PC-9 (cell line): ENCODE measurements at regions not wholly inside any gene's neighbourhood (a gene's known extent, or its start where the extent isn't known, plus 50 kb on each side); places are given as distances from the start of the nearest gene placed in this dataset.

Experiments
- EZH2 ChIP-seq: fragments of 200-600 bp; sonication (generic); IDR thresholded peaks from 2 replicates; pipeline ENCODE4 v1.8.0; 2017; ENCODE audit warnings: antibody characterized with exemption, low read depth
- TF ChIP-seq, protein P1 (sequence below): fragments of 200-600 bp; sonication (generic); conservative IDR thresholded peaks from 2 replicates; pipeline ENCODE4 v1.6.1; 2017; ENCODE audit warnings: mixed run types, antibody characterized with exemption, mild to moderate bottlenecking, moderate library complexity

DNA sequence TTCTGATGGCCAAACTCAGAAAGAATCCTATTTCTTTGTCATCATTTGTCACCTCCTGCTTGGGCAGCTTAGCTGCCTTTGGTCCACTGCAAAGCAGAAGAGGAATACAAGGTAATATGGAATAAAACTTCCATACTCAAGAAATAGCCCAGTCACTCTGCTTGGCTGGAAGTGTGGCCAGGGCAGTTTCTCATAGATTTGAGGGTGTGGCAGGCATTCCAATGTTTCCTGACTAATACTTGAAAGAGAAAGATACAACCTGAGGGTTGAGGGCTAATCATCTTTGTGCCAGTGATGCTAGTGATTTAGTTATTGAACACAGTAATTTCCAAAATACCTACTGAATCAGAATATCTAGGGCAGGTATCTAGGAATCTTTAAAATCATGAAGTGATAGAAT is 83.1 kb downstream of the FAM161A start:
- TF ChIP-seq, protein P1, sequence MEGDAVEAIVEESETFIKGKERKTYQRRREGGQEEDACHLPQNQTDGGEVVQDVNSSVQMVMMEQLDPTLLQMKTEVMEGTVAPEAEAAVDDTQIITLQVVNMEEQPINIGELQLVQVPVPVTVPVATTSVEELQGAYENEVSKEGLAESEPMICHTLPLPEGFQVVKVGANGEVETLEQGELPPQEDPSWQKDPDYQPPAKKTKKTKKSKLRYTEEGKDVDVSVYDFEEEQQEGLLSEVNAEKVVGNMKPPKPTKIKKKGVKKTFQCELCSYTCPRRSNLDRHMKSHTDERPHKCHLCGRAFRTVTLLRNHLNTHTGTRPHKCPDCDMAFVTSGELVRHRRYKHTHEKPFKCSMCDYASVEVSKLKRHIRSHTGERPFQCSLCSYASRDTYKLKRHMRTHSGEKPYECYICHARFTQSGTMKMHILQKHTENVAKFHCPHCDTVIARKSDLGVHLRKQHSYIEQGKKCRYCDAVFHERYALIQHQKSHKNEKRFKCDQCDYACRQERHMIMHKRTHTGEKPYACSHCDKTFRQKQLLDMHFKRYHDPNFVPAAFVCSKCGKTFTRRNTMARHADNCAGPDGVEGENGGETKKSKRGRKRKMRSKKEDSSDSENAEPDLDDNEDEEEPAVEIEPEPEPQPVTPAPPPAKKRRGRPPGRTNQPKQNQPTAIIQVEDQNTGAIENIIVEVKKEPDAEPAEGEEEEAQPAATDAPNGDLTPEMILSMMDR = no peak
- TF ChIP-seq EZH2 = no peak
